Calu3 (cell line): ENCODE measurements at regions not wholly inside any gene's neighbourhood (a gene's known extent, or its start where the extent isn't known, plus 50 kb on each side); places are given as distances from the start of the nearest gene placed in this dataset.
"Not testable (repeated sequence)": the region's sequence is repeated elsewhere in the genome, so short reads cannot be mapped to it uniquely, and the experiment has no call there.

Source experiments
- BruUV-seq: library from RNA; stranded (reverse); fragments of 400-500 nt; replicated peaks from 2 replicates; lab custom pipeline; 2021; lab: Mats Ljungman, UMichigan
- CTCF ChIA-PET: fragments of 300-600 bp; sonication (Branson Sonifier 250); formaldehyde crosslinking; loops from one replicate; lab custom pipeline; 2022; ENCODE audit warnings: antibody characterized with exemption; lab: Charles Lee
- DNase-seq: peaks from one replicate; pipeline ENCODE4 v3.0.0; 2022
- H3K27ac Mint-ChIP-seq: one replicate; pipeline ENCODE4 v1.8.0; 2022; ENCODE audit warnings: mixed read lengths; ENCODE audit not compliant: unreplicated experiment
- H3K27me3 Mint-ChIP-seq: one replicate; pipeline ENCODE4 v1.8.0; 2022; ENCODE audit warnings: mixed read lengths; ENCODE audit not compliant: unreplicated experiment
- H3K36me3 Mint-ChIP-seq: one replicate; pipeline ENCODE4 v1.8.0; 2022; ENCODE audit warnings: mild to moderate bottlenecking, moderate library complexity, mixed read lengths; ENCODE audit not compliant: insufficient read depth, unreplicated experiment
- H3K4me1 Mint-ChIP-seq: one replicate; pipeline ENCODE4 v1.8.0; 2022; ENCODE audit warnings: mild to moderate bottlenecking, low read depth, mixed read lengths; ENCODE audit not compliant: unreplicated experiment
- H3K4me3 Mint-ChIP-seq: one replicate; pipeline ENCODE4 v1.8.0; 2022; ENCODE audit warnings: mild to moderate bottlenecking, low read depth, moderate library complexity, mixed read lengths; ENCODE audit not compliant: unreplicated experiment
- H3K9me3 Mint-ChIP-seq: one replicate; pipeline ENCODE4 v1.8.0; 2022; ENCODE audit warnings: low read depth, mixed read lengths; ENCODE audit not compliant: unreplicated experiment
- CTCF ChIP-seq: fragments of 200-600 bp; IDR thresholded peaks from one replicate; pipeline ENCODE4 v1.8.0; 2022; ENCODE audit warnings: antibody characterized with exemption; ENCODE audit not compliant: unreplicated experiment
- intact Hi-C: fragments of 100-400 bp; cut with micrococcal nuclease; formaldehyde crosslinking; loops from one replicate; pipeline ENCODE4 v1.10.0; 2022; ENCODE audit not compliant: unreplicated experiment

DNA sequence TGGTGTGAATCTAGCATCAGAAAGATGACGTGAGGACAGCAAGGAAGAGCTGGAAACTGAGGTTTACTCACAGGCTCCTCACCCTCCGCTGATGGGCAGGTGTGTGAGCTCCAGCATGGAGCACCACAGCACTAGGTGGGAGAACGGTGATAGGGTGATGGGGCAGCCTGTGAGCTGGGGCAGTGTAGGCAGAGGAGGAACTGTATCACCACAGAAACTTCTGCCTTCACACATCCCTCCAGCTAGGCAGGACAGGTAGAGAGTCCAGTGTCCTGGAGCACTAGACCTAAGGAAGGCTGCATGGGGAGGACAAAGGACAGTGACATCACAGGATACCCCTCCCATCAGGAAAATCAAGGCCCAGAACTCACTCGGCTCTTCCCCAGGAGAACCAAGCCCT, 241.8 kb upstream of the PRSS58 start:
- BruUV-seq, result no TSS peak
- Mint-ChIP-seq H3K4me3 (no peak overlapping the region), H3K27me3 (peaks cover 71% of the 10 kb centered on the region), H3K9me3 (no peaks in the 10 kb centered on the region), H3K4me1 (peaks cover 17% of the 10 kb centered on the region), H3K36me3 (peaks cover 4% of the 10 kb centered on the region), H3K27ac (no peak overlapping the region)
- TF ChIP-seq CTCF, result no peak
- CTCF ChIA-PET, result interaction anchor here (0.8 to 1.5 kb wide), 3 partner anchors 9 to 88 kb away, joined by 3 read pairs; no protein-coding TSS in a partner anchor
- intact Hi-C loops, result no loop called here
- DNase-seq, result no peak

GRCh38 chr7:142498364-142498763, 240.5 kb upstream of the PRSS58 start:
- Mint-ChIP-seq H3K27me3 (peaks cover 75% of the 10 kb centered on the region), H3K4me3 (no peak overlapping the region), H3K36me3 (peaks cover 4% of the 10 kb centered on the region), H3K27ac (no peak overlapping the region), H3K4me1 (peaks cover 17% of the 10 kb centered on the region), H3K9me3 (no peaks in the 10 kb centered on the region)
- no TSS peak for BruUV-seq
- intact Hi-C loops, result no loop called here
- DNase-seq, result no peak
- no peak for TF ChIP-seq CTCF
- CTCF ChIA-PET, result interaction anchor here (1.2 kb wide), 2 partner anchors 8 to 38 kb away, joined by 3 to 4 read pairs; no protein-coding TSS in a partner anchor

- Mint-ChIP-seq H3K27ac (no peak overlapping the region), H3K27me3 (peaks cover 76% of the 10 kb centered on the region), H3K4me3 (no peak overlapping the region), H3K36me3 (peaks cover 4% of the 10 kb centered on the region), H3K4me1 (peaks cover 10% of the 10 kb centered on the region), H3K9me3 (no peaks in the 10 kb centered on the region)
- CTCF ChIA-PET, result interaction anchor here (1.3 to 1.5 kb wide), 3 partner anchors 12 to 23 kb away, joined by 4 to 6 read pairs (median 5); no protein-coding TSS in a partner anchor
- intact Hi-C loops, result no loop called here
- peak; percentile 82 for TF ChIP-seq CTCF
- no TSS peak for BruUV-seq
- peak; percentile 12 for DNase-seq
Measured at GRCh38 chr7:142496545-142496991, 238.7 kb upstream of the PRSS58 start.

DNA sequence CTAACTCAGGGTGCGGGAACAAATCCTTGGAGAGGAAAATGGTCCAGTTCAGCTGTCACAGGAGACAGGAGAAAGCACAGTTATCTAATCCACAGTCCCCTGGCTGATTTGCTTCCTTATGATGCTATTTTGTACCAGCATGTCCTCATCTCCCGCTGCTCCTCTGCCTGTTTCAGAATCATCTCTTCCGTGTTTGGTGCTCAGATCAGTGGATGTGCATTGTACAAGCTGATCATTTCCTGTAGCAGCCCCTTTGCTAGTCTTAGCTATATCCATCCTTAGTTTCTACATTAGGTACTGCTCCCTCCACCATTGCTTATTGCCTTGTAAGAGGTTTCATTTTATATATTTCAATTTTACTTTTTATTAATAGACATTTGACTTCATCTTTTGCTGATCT, 238.0 kb upstream of the PRSS58 start:
- H3K27me3 Mint-ChIP-seq, result peaks cover 83% of the 10 kb centered on the region
- intact Hi-C loops, H3K4me1 Mint-ChIP-seq, DNase-seq, BruUV-seq, H3K9me3 Mint-ChIP-seq, H3K36me3 Mint-ChIP-seq, H3K27ac Mint-ChIP-seq, H3K4me3 Mint-ChIP-seq: not testable (repeated sequence)
- CTCF ChIA-PET, result interaction anchor here (1.5 kb wide), 1 partner anchor 23 kb away, joined by 4 read pairs; no protein-coding TSS in a partner anchor

DNA sequence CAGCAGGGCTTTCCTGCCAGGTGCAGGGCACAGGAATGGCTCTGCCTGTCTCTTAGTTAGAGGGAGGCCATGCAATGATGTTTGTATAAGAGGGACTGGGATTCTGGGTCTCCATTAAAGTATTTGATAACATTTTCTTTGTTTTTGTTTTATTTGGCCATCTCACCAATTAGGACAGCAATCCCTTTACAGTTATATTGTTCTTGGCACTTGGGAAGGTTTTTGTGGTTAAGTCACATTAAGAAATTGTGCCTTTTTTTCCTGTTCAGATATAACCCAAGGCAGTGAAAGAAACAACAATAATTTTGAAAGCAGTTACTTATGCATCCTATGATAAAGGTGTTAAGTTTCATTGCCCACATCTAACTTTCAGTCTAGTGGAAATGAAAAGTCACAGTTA, 237.4 kb upstream of the PRSS58 start:
- intact Hi-C loops, H3K4me1 Mint-ChIP-seq, CTCF ChIA-PET, BruUV-seq, H3K9me3 Mint-ChIP-seq, H3K4me3 Mint-ChIP-seq, H3K36me3 Mint-ChIP-seq, H3K27ac Mint-ChIP-seq, DNase-seq: not testable (repeated sequence)
- H3K27me3 Mint-ChIP-seq, result peaks cover 89% of the 10 kb centered on the region
